ENCODE measurements at regions not wholly inside any gene's neighbourhood (a gene's known extent, or its start where the extent isn't known, plus 50 kb on each side); places are given as distances from the start of the nearest gene placed in this dataset.

GRCh38 chr10:89129911-89130310, 77.2 kb downstream of the CH25H start:
- TF ChIP-seq CTCF (IDR thresholded peaks at IDR 0.05 in 4 of 5, conservative IDR thresholded peaks at IDR 0.05 in 1 of 5) (no peak), POLR2A (IDR thresholded peaks at IDR 0.05) (no peak)
